HepG2 (cell line): ENCODE measurements at regions not wholly inside any gene's neighbourhood (a gene's known extent, or its start where the extent isn't known, plus 50 kb on each side); places are given as distances from the start of the nearest gene placed in this dataset.

Experiments used
- ATAC-seq: fragments of 200-7000 bp; cut with Tn5 transposase; 3 replicates; pipeline ENCODE4 v1.9.1; 2020; ENCODE audit warnings: mild to moderate bottlenecking, moderate library complexity
- BruUV-seq: library from RNA; stranded (reverse); fragments of 400-500 nt; replicated peaks from 2 replicates; lab custom pipeline; 2021; lab: Mats Ljungman, UMichigan
- CTCF ChIA-PET: fragments of 300-600 bp; formaldehyde crosslinking; extraction: SDS; loops from one replicate; lab custom pipeline; 2021; ENCODE audit warnings: low total read pairs, inconsistent platforms, low intra/inter-chr PET ratio; lab: Yijun Ruan, JAX
- POLR2A ChIA-PET: fragments of 350-600 bp; sonication (Branson Sonifier 250); formaldehyde crosslinking; loops from one replicate; lab custom pipeline; 2020; ENCODE audit warnings: antibody characterized with exemption, inconsistent platforms; lab: Yijun Ruan, JAX
- DNase-seq: peaks from one replicate; pipeline ENCODE4 v3.0.0-alpha.2; 2015; ENCODE audit warnings: low spot score
- FAIRE-seq: peaks from 3 replicates; lab custom pipeline; 2011; peaks lifted over from hg19 to GRCh38; lab: Jason Lieb, UNC
- H2AFZ ChIP-seq: one replicate; pipeline ENCODE4 v1.6.1; 2011; ENCODE audit warnings: low read length, inconsistent platforms
- H3K27ac ChIP-seq: fragments of 300-600 bp; 3 replicates; pipeline ENCODE4 v1.8.0; 2011; ENCODE audit warnings: mixed run types, mild to moderate bottlenecking, mixed read lengths, low read length, inconsistent platforms; ENCODE audit not compliant: insufficient read depth; ENCODE audit errors: extremely low read length
- H3K27me3 ChIP-seq, 2 experiments: fragments of 200-600 bp in 1 of 2; 2 replicates in 1 of 2; 3 replicates in 1 of 2; pipeline versions ENCODE4 v1.6.0 to v1.8.0; 2011; ENCODE audit warnings: low read length in 2 of 2, mild to moderate bottlenecking in 2 of 2, moderate library complexity in 2 of 2, inconsistent platforms in 1 of 2; ENCODE audit not compliant: insufficient read depth in 2 of 2, control insufficient read depth in 1 of 2
- H3K36me3 ChIP-seq, 2 experiments: fragments of 200-600 bp in 1 of 2; replicated peaks in 1 of 2; 2 replicates in 1 of 2; 3 replicates in 1 of 2; pipeline versions ENCODE4 v1.5.1 to v1.8.0; 2011; ENCODE audit warnings: low read length in 2 of 2, inconsistent platforms in 1 of 2; ENCODE audit not compliant: insufficient read depth in 2 of 2, control insufficient read depth in 1 of 2
- H3K4me1 ChIP-seq: 2 replicates; pipeline ENCODE4 v1.5.1; 2012; ENCODE audit warnings: low read length, inconsistent platforms; ENCODE audit not compliant: insufficient read depth
- H3K4me2 ChIP-seq: 2 replicates; pipeline ENCODE4 v1.6.0; 2011; ENCODE audit warnings: low read depth, low read length, inconsistent platforms
- H3K4me3 ChIP-seq, 3 experiments: fragments of 200-600 bp in 1 of 3; sonication (generic), shearing (Covaris generic) in 1 of 3; replicated peaks in 1 of 3; 2 replicates each; pipeline ENCODE4 v1.5.1; 2011 to 2016; ENCODE audit warnings: low read length in 3 of 3, inconsistent platforms in 2 of 3, low read depth in 2 of 3, mild to moderate bottlenecking in 2 of 3, control low read depth in 1 of 3, mixed read lengths in 1 of 3; ENCODE audit not compliant: insufficient read depth in 1 of 3
- H3K79me2 ChIP-seq: one replicate; pipeline ENCODE4 v1.6.1; 2011; ENCODE audit warnings: low read length, inconsistent platforms; ENCODE audit not compliant: insufficient read depth
- H3K9ac ChIP-seq: 2 replicates; pipeline ENCODE4 v1.6.0; 2011; ENCODE audit warnings: mild to moderate bottlenecking, low read depth, low read length, inconsistent platforms; ENCODE audit not compliant: insufficient read depth
- H3K9me3 ChIP-seq: 2 replicates; pipeline ENCODE4 v1.5.1; 2012; ENCODE audit warnings: mild to moderate bottlenecking, low read length
- H4K20me1 ChIP-seq: 2 replicates; pipeline ENCODE4 v1.6.0; 2011; ENCODE audit warnings: inconsistent platforms, mild to moderate bottlenecking, low read length, moderate library complexity; ENCODE audit not compliant: insufficient read depth
- BATF2 ChIP-seq: sonication (generic); formaldehyde crosslinking; IDR thresholded peaks from 2 replicates; pipeline ENCODE4 v1.8.0; 2022; ENCODE audit warnings: mild to moderate bottlenecking, missing genetic modification reagents, moderate library complexity
- EEA1 ChIP-seq: sonication (generic); formaldehyde crosslinking; IDR thresholded peaks from 2 replicates; pipeline ENCODE4 v1.5.1; 2020; ENCODE audit warnings: mild to moderate bottlenecking, missing genetic modification reagents, borderline replicate concordance
- HNF4A ChIP-seq: sonication (generic); formaldehyde crosslinking; IDR thresholded peaks from 2 replicates; pipeline ENCODE4 v1.4.0; 2020; ENCODE audit warnings: missing genetic modification reagents
- PHB2 ChIP-seq: fragments of 450-650 bp; IDR thresholded peaks from 2 replicates; pipeline ENCODE4 v1.6.1; 2018; ENCODE audit not compliant: partially characterized antibody
- PRPF4 ChIP-seq: fragments of 200-400 bp; formaldehyde crosslinking; IDR thresholded peaks from 2 replicates; pipeline ENCODE4 v1.6.1; 2016; ENCODE audit warnings: low read length, low read depth; ENCODE audit not compliant: poor library complexity, severe bottlenecking
- SRSF9 ChIP-seq: fragments of 200-400 bp; formaldehyde crosslinking; IDR thresholded peaks from 2 replicates; pipeline ENCODE4 v1.6.1; 2018; ENCODE audit warnings: borderline replicate concordance, mild to moderate bottlenecking, low read depth, low read length; ENCODE audit not compliant: insufficient read depth, poor library complexity, severe bottlenecking
- TGIF2 ChIP-seq: IDR thresholded peaks from 2 replicates; pipeline ENCODE4 v1.6.1; 2016; ENCODE audit warnings: control low read depth, missing compliant biosample characterization
- YEATS4 ChIP-seq: sonication (generic); formaldehyde crosslinking; IDR thresholded peaks from 2 replicates; pipeline ENCODE4 v1.4.0; 2020; ENCODE audit warnings: missing genetic modification reagents, borderline replicate concordance
- ZMAT3 ChIP-seq: sonication (generic); formaldehyde crosslinking; conservative IDR thresholded peaks from 2 replicates; pipeline ENCODE4 v1.7.0; 2021; ENCODE audit warnings: missing genetic modification reagents
- ZNF205 ChIP-seq: IDR thresholded peaks from 2 replicates; pipeline ENCODE4 v1.6.1; 2018; ENCODE audit warnings: missing biosample characterization, missing genetic modification reagents
- ZNF24 ChIP-seq: fragments of 450-650 bp; IDR thresholded peaks from 2 replicates; pipeline ENCODE4 v1.6.1; 2017; ENCODE audit warnings: antibody characterized with exemption, mild to moderate bottlenecking
- ZNF550 ChIP-seq: sonication (generic); formaldehyde crosslinking; IDR thresholded peaks from 2 replicates; pipeline ENCODE4 v1.4.0; 2020; ENCODE audit warnings: mild to moderate bottlenecking, missing genetic modification reagents, borderline replicate concordance
- WGBS: methylation state at CpG from one replicate; pipeline ENCODE4 v1.1.6; 2017; ENCODE audit warnings: low lambda C conversion rate; 5-methylcytosine and 5-hydroxymethylcytosine counted together
- in situ Hi-C: cut with HindIII; loops from 2 replicates; pipeline ENCODE4 v1.10.0; 2017; ENCODE audit warnings: low pct_unique_long_range_greater_than_20kb; ENCODE audit not compliant: extremely low pct_ligation_motif_present
- intact Hi-C: fragments of 100-400 bp; cut with micrococcal nuclease; formaldehyde crosslinking; loops from one replicate; pipeline ENCODE4 v1.10.0; 2022; ENCODE audit not compliant: unreplicated experiment
- TF ChIP-seq, protein P1 (sequence below): sonication (generic); formaldehyde crosslinking; IDR thresholded peaks from 2 replicates; pipeline ENCODE4 v1.4.0; 2020; ENCODE audit warnings: missing genetic modification reagents, mild to moderate bottlenecking, borderline replicate concordance
- TF ChIP-seq, protein P2 (sequence below): sonication (generic); IDR thresholded peaks from 2 replicates; pipeline ENCODE4 v1.6.1; 2016; ENCODE audit warnings: low read depth, borderline replicate concordance

GRCh38 chr3:14328422-14328821, 74.0 kb upstream of the SLC6A6 start:
- H3K4me2 ChIP-seq: no peak overlapping the region
- no peaks in the 10 kb centered on the region for H3K27me3 ChIP-seq
- H3K4me1 ChIP-seq: peaks cover 21% of the 10 kb centered on the region
- in situ Hi-C loops (no loop called here), intact Hi-C loops (no loop called here)
- POLR2A ChIA-PET: no interaction called here
- FAIRE-seq: no peak
- H3K9me3 ChIP-seq: no peaks in the 10 kb centered on the region
- TF ChIP-seq YEATS4 (no peak), TGIF2 (CRISPR knock-in tag) (no peak), ZNF24 (no peak), ZNF550 (CRISPR knock-in tag) (no peak), SRSF9 (no peak), EEA1 (no peak), BATF2 (CRISPR knock-in tag) (no peak), ZNF205 (CRISPR knock-in tag) (no peak), ZMAT3 (CRISPR knock-in tag) (no peak), PRPF4 (no peak), PHB2 (no peak), HNF4A (CRISPR knock-in tag) (no peak)
- TF ChIP-seq, protein P1, sequence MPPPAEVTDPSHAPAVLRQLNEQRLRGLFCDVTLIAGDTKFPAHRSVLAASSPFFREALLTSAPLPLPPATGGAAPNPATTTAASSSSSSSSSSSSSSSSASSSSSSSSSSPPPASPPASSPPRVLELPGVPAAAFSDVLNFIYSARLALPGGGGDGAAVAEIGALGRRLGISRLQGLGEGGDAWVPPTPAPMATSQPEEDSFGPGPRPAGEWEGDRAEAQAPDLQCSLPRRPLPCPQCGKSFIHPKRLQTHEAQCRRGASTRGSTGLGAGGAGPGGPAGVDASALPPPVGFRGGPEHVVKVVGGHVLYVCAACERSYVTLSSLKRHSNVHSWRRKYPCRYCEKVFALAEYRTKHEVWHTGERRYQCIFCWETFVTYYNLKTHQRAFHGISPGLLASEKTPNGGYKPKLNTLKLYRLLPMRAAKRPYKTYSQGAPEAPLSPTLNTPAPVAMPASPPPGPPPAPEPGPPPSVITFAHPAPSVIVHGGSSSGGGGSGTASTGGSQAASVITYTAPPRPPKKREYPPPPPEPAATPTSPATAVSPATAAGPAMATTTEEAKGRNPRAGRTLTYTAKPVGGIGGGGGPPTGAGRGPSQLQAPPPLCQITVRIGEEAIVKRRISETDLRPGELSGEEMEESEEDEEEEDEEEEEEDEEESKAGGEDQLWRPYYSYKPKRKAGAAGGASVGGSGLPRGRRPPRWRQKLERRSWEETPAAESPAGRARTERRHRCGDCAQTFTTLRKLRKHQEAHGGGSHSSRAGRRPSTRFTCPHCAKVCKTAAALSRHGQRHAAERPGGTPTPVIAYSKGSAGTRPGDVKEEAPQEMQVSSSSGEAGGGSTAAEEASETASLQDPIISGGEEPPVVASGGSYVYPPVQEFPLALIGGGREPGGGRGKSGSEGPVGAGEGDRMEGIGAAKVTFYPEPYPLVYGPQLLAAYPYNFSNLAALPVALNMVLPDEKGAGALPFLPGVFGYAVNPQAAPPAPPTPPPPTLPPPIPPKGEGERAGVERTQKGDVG: no peak
- TF ChIP-seq, protein P2, sequence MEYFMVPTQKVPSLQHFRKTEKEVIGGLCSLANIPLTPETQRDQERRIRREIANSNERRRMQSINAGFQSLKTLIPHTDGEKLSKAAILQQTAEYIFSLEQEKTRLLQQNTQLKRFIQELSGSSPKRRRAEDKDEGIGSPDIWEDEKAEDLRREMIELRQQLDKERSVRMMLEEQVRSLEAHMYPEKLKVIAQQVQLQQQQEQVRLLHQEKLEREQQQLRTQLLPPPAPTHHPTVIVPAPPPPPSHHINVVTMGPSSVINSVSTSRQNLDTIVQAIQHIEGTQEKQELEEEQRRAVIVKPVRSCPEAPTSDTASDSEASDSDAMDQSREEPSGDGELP: no peak
- CTCF ChIA-PET: no interaction called here
- BruUV-seq: no TSS peak
- H2AFZ ChIP-seq: no peak overlapping the region
- DNase-seq: no peak
- no peaks in the 10 kb centered on the region for H4K20me1 ChIP-seq
- H3K36me3 ChIP-seq: no peaks in the 10 kb centered on the region
- WGBS: 29% methylated on average over 3 of the region's 3 CpGs
- H3K9ac ChIP-seq: no peak overlapping the region
- no peaks in the 10 kb centered on the region for H3K79me2 ChIP-seq
- no peak overlapping the region for H3K4me3 ChIP-seq
- H3K27ac ChIP-seq: no peak overlapping the region
- ATAC-seq: no peak
